T-helper 22 cell (primary cell): ENCODE measurements at regions not wholly inside any gene's neighbourhood (a gene's known extent, or its start where the extent isn't known, plus 50 kb on each side); places are given as distances from the start of the nearest gene placed in this dataset.
"Not testable (repeated sequence)": the region's sequence is repeated elsewhere in the genome, so short reads cannot be mapped to it uniquely, and the experiment has no call there.

Experiments used
- DNase-seq: peaks from one replicate; pipeline ENCODE4 v3.0.0-alpha.2; 2020; ENCODE audit warnings: low read depth

- no peak for DNase-seq
Observed at GRCh38 chr14:101080922-101081593, 177.5 kb upstream of the RTL1 start.

- DNase-seq = no peak
Observed at GRCh38 chr14:101082036-101082435, 178.5 kb upstream of the RTL1 start.

- DNase-seq = no peak
Observed at GRCh38 chr14:101082436-101083384, 179.2 kb upstream of the RTL1 start.

GRCh38 chr14:101083564-101084435 is 180.3 kb upstream of the RTL1 start:
- no peak for DNase-seq

- no peak for DNase-seq
Observed at GRCh38 chr14:101084436-101084826, 180.9 kb upstream of the RTL1 start.

GRCh38 chr14:101086926-101087325 is 183.4 kb upstream of the RTL1 start:
- no peak for DNase-seq

- no peak for DNase-seq
Observed at GRCh38 chr14:101087614-101088394, 184.3 kb upstream of the RTL1 start.

GRCh38 chr14:101088395-101088667 is 184.8 kb upstream of the RTL1 start:
- DNase-seq = no peak

- no peak for DNase-seq
Observed at GRCh38 chr14:101088714-101089113, 185.2 kb upstream of the RTL1 start.

- DNase-seq = not testable (repeated sequence)
Observed at GRCh38 chr14:101090478-101090877, 187.0 kb upstream of the RTL1 start.

- DNase-seq = no peak
Observed at GRCh38 chr14:101090976-101091375, 187.5 kb upstream of the RTL1 start.

- DNase-seq = not testable (repeated sequence)
Observed at GRCh38 chr14:101094916-101095315, 191.4 kb upstream of the RTL1 start.

- DNase-seq = no peak
Observed at GRCh38 chr14:101096551-101096950, 193.0 kb upstream of the RTL1 start.

GRCh38 chr14:101097109-101097793 is 193.7 kb upstream of the RTL1 start:
- DNase-seq = no peak

GRCh38 chr14:101098177-101098576 is 194.7 kb upstream of the RTL1 start:
- DNase-seq = no peak

GRCh38 chr14:101098641-101099040 is 195.1 kb upstream of the RTL1 start:
- DNase-seq = no peak

GRCh38 chr14:101101456-101102056 is 198.0 kb upstream of the RTL1 start:
- DNase-seq = no peak

GRCh38 chr14:101102875-101103274 is 199.4 kb upstream of the RTL1 start:
- DNase-seq = no peak

GRCh38 chr14:101103321-101103901 is 199.9 kb upstream of the RTL1 start:
- no peak for DNase-seq

- no peak for DNase-seq
Observed at GRCh38 chr14:101104485-101104884, 201.0 kb upstream of the RTL1 start.
